Activated CD4-positive, alpha-beta T cell treated with anti-CD3 and anti-CD28 coated beads, Interleukin-2, amount 10 ng/mL, durations not matched to agents 24 days and 14 days (primary cell): ENCODE measurements at regions not wholly inside any gene's neighbourhood (a gene's known extent, or its start where the extent isn't known, plus 50 kb on each side); places are given as distances from the start of the nearest gene placed in this dataset.
"Not testable (repeated sequence)": the region's sequence is repeated elsewhere in the genome, so short reads cannot be mapped to it uniquely, and the experiment has no call there.

Experiments used
- DNase-seq: peaks from one replicate; pipeline ENCODE4 v3.0.0; 2022
- H3K27ac Mint-ChIP-seq: one replicate; pipeline ENCODE4 v1.8.0; 2022; ENCODE audit warnings: mild to moderate bottlenecking, mixed read lengths
- H3K27me3 Mint-ChIP-seq: one replicate; pipeline ENCODE4 v1.8.0; 2022; ENCODE audit warnings: mixed read lengths
- H3K36me3 Mint-ChIP-seq: one replicate; pipeline ENCODE4 v1.8.0; 2022; ENCODE audit warnings: low read depth, mild to moderate bottlenecking, mixed read lengths
- H3K4me1 Mint-ChIP-seq: one replicate; pipeline ENCODE4 v1.8.0; 2021; ENCODE audit warnings: mixed read lengths
- H3K4me3 Mint-ChIP-seq: one replicate; pipeline ENCODE4 v1.8.0; 2022; ENCODE audit warnings: mild to moderate bottlenecking, moderate library complexity, mixed read lengths
- H3K9me3 Mint-ChIP-seq: one replicate; pipeline ENCODE4 v1.8.0; 2021; ENCODE audit warnings: mixed read lengths
- intact Hi-C: fragments of 100-400 bp; cut with micrococcal nuclease; formaldehyde crosslinking; loops from one replicate; pipeline ENCODE4 v1.15.1; 2023

DNA sequence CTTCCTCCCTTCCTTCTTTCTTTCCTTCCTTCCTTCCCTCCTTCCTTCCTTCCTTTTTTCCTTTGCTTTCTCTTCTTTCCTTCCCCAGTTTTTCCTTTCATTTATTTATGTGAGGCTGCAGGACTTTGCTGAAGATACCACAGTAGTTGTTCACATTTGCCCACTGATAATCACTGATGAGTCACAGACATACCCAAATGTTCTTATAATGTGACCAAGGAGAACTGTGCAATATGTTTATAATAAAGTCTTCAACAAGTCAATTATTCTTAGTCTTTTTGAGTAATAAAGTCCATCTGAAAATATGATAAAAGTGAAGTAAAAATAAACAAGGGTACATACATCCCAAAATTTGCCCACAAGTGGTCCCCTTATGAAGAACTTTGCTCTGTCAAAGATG, 159.7 kb downstream of the GNAI1 start:
- peaks cover 11% of the 10 kb centered on the region for H3K9me3 Mint-ChIP-seq
- H3K27ac Mint-ChIP-seq: no peak overlapping the region
- H3K27me3 Mint-ChIP-seq: no peaks in the 10 kb centered on the region
- H3K36me3 Mint-ChIP-seq: no peaks in the 10 kb centered on the region
- no peaks in the 10 kb centered on the region for H3K4me1 Mint-ChIP-seq
- intact Hi-C loops: no loop called here
- DNase-seq: no peak
- no peak overlapping the region for H3K4me3 Mint-ChIP-seq

DNA sequence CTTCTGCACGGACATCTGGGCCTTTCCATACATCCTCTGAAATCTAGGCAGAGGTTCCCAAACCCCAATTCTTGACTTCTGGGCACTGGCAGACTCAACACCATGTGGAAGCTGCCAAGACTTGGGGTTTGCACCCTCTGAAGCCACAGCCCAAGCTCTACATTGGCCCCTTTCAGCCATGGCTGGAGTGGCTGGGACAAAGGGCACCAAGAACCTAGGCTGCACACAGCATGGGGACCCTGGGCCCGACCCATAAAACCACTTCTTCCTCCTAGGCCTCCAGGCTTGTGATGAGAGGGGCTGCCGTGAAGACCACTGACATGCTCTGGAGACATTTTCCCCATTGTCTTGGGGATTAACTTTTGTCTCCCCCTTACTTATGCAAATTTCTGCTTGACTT, 158.0 kb downstream of the GNAI1 start:
- H3K36me3 Mint-ChIP-seq, H3K27ac Mint-ChIP-seq, DNase-seq, H3K4me1 Mint-ChIP-seq, intact Hi-C loops, H3K27me3 Mint-ChIP-seq, H3K4me3 Mint-ChIP-seq: not testable (repeated sequence)
- H3K9me3 Mint-ChIP-seq: peaks cover 11% of the 10 kb centered on the region

DNA sequence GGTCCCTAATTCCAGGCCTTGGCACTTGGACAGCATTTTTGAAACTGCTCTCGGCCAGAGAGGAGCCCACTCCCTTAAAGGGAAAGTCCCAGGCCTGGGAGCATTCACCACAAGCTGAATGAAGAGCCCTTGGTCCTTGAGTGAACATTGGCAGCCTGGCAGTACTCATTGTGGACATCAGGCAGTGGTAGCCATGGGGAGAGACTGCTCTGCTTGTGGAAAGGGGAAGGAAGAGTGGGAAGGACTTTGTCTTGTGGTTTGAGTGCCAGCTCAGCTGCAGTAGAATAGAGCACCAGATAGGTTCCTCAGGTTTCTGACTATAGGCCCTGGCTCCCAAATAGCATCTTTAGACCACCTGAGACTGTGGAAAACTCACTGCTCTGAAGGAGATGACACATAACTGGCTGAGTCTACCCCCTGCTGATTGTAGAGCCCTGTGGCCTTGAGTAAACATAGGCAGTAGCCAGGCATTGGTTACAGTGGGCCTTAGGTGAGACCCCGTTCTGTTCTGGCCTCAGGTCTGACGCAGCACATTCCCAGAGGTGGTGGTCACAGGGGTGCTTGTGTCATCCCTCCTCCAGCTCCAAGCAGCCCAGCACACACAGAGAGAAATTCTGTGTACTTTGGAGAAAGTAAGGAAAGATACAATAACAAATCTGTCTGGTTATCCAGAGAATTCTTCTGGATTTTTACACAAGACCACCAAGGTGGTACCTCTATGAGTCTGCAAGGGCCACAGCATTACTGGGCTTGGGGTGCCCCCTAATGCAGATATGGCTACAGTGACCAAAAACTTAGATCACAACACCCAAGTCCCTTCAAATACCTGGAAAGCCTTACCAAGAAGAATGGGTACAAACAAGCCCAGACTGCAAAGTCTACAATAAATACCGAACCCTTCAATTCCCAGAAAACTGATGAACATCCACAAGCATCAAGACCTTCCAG, 153.8 kb downstream of the GNAI1 start:
- Mint-ChIP-seq H3K27ac (no peak overlapping the region), H3K36me3 (no peaks in the 10 kb centered on the region), H3K9me3 (peaks cover 2% of the 10 kb centered on the region), H3K4me3 (no peak overlapping the region), H3K27me3 (no peaks in the 10 kb centered on the region), H3K4me1 (no peaks in the 10 kb centered on the region)
- intact Hi-C loops: no loop called here
- no peak for DNase-seq

DNA sequence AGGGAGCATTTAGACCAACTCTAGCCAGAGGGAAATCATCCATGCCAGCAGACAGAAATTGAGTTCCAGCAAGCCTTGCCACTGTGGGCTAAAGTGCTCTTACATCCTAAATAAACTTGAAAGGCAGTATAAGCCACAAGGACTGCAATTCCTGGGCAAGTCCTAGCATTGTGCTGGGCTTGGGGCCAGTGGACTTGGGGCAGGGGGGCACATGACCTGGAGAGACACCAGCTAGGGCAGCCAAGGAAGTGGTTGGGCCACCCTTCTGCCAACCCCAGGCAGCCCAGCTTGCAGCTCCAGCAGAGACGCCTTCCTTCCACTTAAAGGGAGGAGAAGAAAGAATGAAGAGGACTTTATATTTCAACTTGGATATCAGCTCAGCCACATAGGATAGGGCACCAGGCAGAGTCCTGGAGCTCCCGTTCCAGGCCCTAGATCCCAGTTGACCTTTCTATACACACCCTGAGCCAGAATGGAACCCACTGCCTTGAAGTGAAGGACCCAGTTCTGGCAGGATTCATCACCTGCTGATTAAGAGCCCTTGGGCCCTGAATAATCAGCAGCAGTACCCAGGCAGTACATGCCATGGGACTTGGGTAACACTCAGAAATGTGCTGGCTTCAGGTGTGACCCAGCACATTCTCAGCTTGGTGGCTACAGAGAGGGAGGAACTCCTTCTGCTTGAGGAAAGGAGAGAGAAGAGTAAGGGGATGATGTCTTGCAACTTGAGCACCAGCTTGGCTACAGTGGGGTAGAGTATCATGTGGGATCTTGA, 153.0 kb downstream of the GNAI1 start:
- intact Hi-C loops: no loop called here
- H3K27ac Mint-ChIP-seq: no peak overlapping the region
- peaks cover 6% of the 10 kb centered on the region for H3K9me3 Mint-ChIP-seq
- H3K4me1 Mint-ChIP-seq: no peaks in the 10 kb centered on the region
- H3K36me3 Mint-ChIP-seq: no peaks in the 10 kb centered on the region
- no peaks in the 10 kb centered on the region for H3K27me3 Mint-ChIP-seq
- DNase-seq: no peak
- H3K4me3 Mint-ChIP-seq: no peak overlapping the region

DNA sequence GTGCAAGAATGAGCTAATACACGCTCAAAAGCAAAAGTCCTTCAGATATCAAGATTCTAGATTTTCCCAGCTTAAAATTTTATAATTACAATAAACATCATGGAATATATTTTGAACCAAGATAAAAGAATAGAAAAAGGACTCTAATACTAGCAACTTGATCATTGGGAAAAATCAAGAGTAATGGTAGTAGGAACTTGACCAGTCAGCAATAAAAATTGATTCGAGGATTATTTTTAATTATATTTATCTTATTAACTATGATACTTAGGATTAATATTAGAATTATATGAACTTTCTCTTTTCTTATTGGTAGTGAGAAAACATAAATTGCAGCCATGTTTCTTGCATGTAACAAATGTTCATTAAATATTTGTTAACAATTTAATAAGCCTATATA, 152.0 kb downstream of the GNAI1 start:
- DNase-seq: no peak
- Mint-ChIP-seq H3K36me3 (no peaks in the 10 kb centered on the region), H3K9me3 (peaks cover 6% of the 10 kb centered on the region), H3K4me1 (no peaks in the 10 kb centered on the region), H3K4me3 (no peak overlapping the region), H3K27me3 (no peaks in the 10 kb centered on the region), H3K27ac (no peak overlapping the region)
- intact Hi-C loops: no loop called here

DNA sequence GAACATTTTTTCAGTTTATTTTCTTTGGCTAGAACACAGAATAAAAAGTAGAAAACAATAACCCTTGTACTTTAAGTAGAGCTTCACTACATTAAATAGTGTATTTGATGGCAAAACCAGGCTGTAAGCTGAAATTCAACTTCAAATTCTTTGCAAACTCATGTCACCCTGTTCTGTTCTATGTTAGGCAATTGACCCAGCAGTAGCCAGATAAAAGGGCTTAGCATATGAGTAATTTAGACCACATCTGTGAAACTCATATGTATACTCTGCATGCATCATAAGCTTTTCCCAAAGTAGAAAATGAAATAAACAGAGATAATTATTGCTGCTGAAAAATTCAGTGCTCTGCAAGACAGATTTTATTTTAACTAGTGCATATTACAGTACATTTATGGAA, 150.2 kb downstream of the GNAI1 start:
- H3K36me3 Mint-ChIP-seq: no peaks in the 10 kb centered on the region
- intact Hi-C loops: no loop called here
- H3K9me3 Mint-ChIP-seq: peaks cover 6% of the 10 kb centered on the region
- H3K4me3 Mint-ChIP-seq: no peak overlapping the region
- H3K27me3 Mint-ChIP-seq: peaks cover 2% of the 10 kb centered on the region
- H3K4me1 Mint-ChIP-seq: no peaks in the 10 kb centered on the region
- no peak for DNase-seq
- no peak overlapping the region for H3K27ac Mint-ChIP-seq

DNA sequence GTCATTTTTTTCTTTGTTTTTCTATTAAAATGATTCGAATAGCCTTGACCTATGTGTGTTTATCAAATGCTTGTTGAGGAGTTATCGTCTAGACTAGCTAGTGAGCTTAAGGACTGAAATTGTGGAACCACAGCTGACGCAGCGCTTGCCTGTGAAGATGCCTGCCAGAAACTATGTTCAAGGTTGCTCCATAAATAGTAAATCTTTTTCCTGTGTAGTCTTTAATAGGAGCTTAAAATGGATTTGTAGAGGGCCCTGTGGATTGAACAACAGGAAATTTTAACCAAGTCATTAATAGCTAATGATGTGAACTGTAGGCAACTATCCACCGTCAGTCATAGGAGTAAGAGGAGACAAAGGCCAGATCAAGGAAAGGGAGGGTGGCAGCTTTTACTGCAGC, 145.1 kb downstream of the GNAI1 start:
- Mint-ChIP-seq H3K27ac (no peak overlapping the region), H3K4me1 (no peaks in the 10 kb centered on the region), H3K27me3 (peaks cover 2% of the 10 kb centered on the region), H3K9me3 (peaks cover 6% of the 10 kb centered on the region), H3K36me3 (no peaks in the 10 kb centered on the region), H3K4me3 (no peak overlapping the region)
- intact Hi-C loops: no loop called here
- DNase-seq: no peak

DNA sequence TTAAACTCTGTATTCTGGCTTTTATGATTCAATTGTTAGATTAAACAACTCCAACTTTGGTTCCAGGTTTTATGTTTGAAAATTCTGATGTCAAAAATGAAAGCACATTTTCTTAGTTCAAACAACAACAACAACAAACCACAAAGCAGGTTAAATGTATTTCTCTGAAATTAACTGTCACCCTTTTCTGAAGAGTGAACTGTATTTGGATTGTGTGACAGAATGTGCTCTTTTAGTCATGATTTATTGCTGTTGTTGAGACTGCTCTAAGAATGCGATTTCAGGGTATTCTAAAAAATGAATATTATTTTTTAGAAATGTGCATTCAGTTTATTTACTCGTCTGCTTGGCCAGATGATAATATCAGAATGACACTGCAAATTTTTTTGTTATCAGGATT, 144.1 kb downstream of the GNAI1 start:
- Mint-ChIP-seq H3K27ac (no peak overlapping the region), H3K4me1 (no peaks in the 10 kb centered on the region), H3K27me3 (peaks cover 2% of the 10 kb centered on the region), H3K36me3 (no peaks in the 10 kb centered on the region), H3K9me3 (peaks cover 6% of the 10 kb centered on the region), H3K4me3 (no peak overlapping the region)
- DNase-seq: no peak
- intact Hi-C loops: no loop called here

DNA sequence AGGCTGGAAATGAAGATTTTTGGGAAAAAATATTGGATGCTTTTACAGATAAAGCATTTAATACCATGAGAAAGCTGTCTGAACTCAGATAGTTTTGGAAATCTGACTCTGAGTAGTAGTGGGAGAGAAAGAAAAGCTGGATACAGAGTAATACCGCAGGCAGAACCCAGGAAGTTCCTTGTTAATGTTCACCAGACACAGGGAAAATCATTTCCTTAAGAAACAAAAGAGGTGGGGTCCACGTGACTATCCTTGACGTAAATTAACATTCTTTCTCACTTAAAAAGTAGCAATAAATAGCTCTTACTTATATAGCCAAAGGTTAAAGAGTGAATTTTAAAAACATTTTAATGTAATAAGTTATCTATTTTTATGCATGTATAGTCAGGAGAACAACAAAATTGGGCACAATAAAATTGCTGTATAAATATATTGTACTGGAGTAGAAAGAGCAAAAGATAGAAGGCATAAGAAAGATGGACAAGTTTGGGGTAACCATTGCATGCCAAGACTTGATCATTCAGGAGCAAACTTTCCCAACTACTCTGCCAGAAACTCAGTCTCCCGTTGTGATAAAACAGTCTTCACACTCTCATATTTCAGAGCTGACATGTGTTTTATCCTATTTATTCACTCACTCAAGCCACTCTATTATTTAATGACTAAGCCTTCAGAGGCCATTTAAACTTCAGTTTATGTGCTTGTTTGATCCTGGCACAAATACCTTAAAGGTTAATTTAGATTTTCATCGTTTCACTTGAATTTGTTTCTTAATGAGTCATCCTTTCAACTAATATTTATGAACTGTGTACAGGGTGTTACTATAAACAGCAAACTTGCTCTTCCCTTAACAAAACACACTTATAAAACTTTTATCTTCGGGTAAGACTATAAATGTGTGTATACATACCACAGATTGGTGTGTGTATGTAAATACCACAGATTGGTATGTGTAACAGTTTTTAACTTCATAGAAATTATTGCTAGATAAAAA, 143.1 kb downstream of the GNAI1 start:
- no peaks in the 10 kb centered on the region for H3K9me3 Mint-ChIP-seq
- no peak for DNase-seq
- no peak overlapping the region for H3K4me3 Mint-ChIP-seq
- H3K27ac Mint-ChIP-seq: no peak overlapping the region
- peaks cover 2% of the 10 kb centered on the region for H3K27me3 Mint-ChIP-seq
- no peaks in the 10 kb centered on the region for H3K36me3 Mint-ChIP-seq
- H3K4me1 Mint-ChIP-seq: no peaks in the 10 kb centered on the region
- intact Hi-C loops: no loop called here
